ENCODE measurements at regions not wholly inside any gene's neighbourhood (a gene's known extent, or its start where the extent isn't known, plus 50 kb on each side); places are given as distances from the start of the nearest gene placed in this dataset.

GRCh38 chr18:73212442-73212841, 344.7 kb upstream of the NETO1 start:
- Histone ChIP-seq H3K4me1 (ENCODE audit: control insufficient read depth in 1 of 2, insufficient read depth in 2 of 2, low read length in 2 of 2) (no peaks in the 10 kb centered on the region), H3K9ac (ENCODE audit: low read length) (no peak overlapping the region), H3K27ac (ENCODE audit: low read depth, low read length) (no peak overlapping the region), H3K27me3 (ENCODE audit: insufficient read depth, low read length) (no peaks in the 10 kb centered on the region), H4K20me1 (ENCODE audit: insufficient read depth) (no peaks in the 10 kb centered on the region), H3K9me3 (ENCODE audit: control insufficient read depth in 1 of 2, insufficient read depth in 1 of 2, low read depth in 1 of 2, low read length in 2 of 2) (peaks cover 7 to 9% of the 10 kb centered on the region in 2 experiments; a peak in 2 of 4 replicates), H3K9me2 (ENCODE audit: insufficient read depth) (no peaks in the 10 kb centered on the region), H3K4me2 (ENCODE audit: low read length) (no peak overlapping the region), H3K79me2 (ENCODE audit: insufficient read depth, low read length) (no peaks in the 10 kb centered on the region), H2AFZ (ENCODE audit: low read depth, low read length, poor library complexity, severe bottlenecking) (no peak overlapping the region), H3K4me3 (replicated peaks in 1 of 2; ENCODE audit: low read depth in 1 of 2, low read length in 2 of 2) (no peak overlapping the region), H3K36me3 (ENCODE audit: control insufficient read depth in 1 of 2, insufficient read depth in 2 of 2, low read length in 2 of 2) (no peaks in the 10 kb centered on the region)
- no peak for DNase-seq (ENCODE audit: low read depth, low spot score)
- POLR2A ChIA-PET, result no interaction called here
- CTCF ChIA-PET, result no interaction called here
- intact Hi-C loops (cut with micrococcal nuclease), result no loop called here
- no peak for ATAC-seq
- no TSS peak for BruUV-seq (replicated peaks)
- TF ChIP-seq FOSL1 (IDR thresholded peaks at IDR 0.05; ENCODE audit: low read depth), result no peak
- no peak for TF ChIP-seq YY1 (IDR thresholded peaks at IDR 0.05; ENCODE audit: extremely low read depth, insufficient replicate concordance, low read depth, low read length)
- no peak for TF ChIP-seq CTCF (IDR thresholded peaks at IDR 0.05 in 2 of 3, conservative IDR thresholded peaks at IDR 0.05 in 1 of 3; ENCODE audit: borderline replicate concordance in 1 of 3, insufficient read depth in 1 of 3, low read depth in 2 of 3, low read length in 2 of 3)
- no peak for TF ChIP-seq ZNF274 (IDR thresholded peaks at IDR 0.05; ENCODE audit: low read depth, low read length)
- no peak for TF ChIP-seq RAD21 (IDR thresholded peaks at IDR 0.05; ENCODE audit: low read depth)
- TF ChIP-seq MAX (IDR thresholded peaks at IDR 0.05), result no peak
- no peak for TF ChIP-seq JUND (IDR thresholded peaks at IDR 0.05)
- no peak for TF ChIP-seq ZBTB33 (IDR thresholded peaks at IDR 0.05; ENCODE audit: extremely low read depth, insufficient replicate concordance, low read length)
- TF ChIP-seq ZFX (IDR thresholded peaks at IDR 0.05), result no peak
- RAD21 ChIA-PET (ENCODE audit: low non-redundant PET in 1 of 2, low total read pairs in 2 of 2, uncharacterized antibody in 2 of 2, unreplicated experiment in 2 of 2), result no interaction called here
